ENCODE measurements at regions not wholly inside any gene's neighbourhood (a gene's known extent, or its start where the extent isn't known, plus 50 kb on each side); places are given as distances from the start of the nearest gene placed in this dataset.

GRCh38 chr5:142530904-142531303 is 155.0 kb downstream of the FGF1 start:
- Histone ChIP-seq H3K9me2 (ENCODE audit: insufficient read depth, low read length) (no peaks in the 10 kb centered on the region), H3F3A (ENCODE audit: insufficient read depth, low read length, poor library complexity, severe bottlenecking) (no peaks in the 10 kb centered on the region), H3K79me2 (replicated peaks; ENCODE audit: insufficient read depth, low read length) (no peaks in the 10 kb centered on the region), H3K27ac (ENCODE audit: low read length) (no peak overlapping the region), H3K36me3 (ENCODE audit: insufficient read depth, low read length) (no peaks in the 10 kb centered on the region), H3K4me3 (ENCODE audit: low read length) (no peak overlapping the region), H3K9ac (ENCODE audit: low read length) (no peak overlapping the region), H3K4me2 (ENCODE audit: low read length) (no peak overlapping the region), H3K27me3 (ENCODE audit: insufficient read depth, low read depth, low read length) (no peaks in the 10 kb centered on the region), H3K9me3 (ENCODE audit: low read length) (peaks cover 4% of the 10 kb centered on the region), H2AFZ (ENCODE audit: low read depth, low read length) (no peak overlapping the region), H4K20me1 (ENCODE audit: insufficient read depth) (no peaks in the 10 kb centered on the region)
- TF ChIP-seq POLR2AphosphoS5 (IDR thresholded peaks at IDR 0.05) = no peak
- TF ChIP-seq RAD21 (conservative IDR thresholded peaks at IDR 0.05) = no peak
- TF ChIP-seq, protein P1, sequence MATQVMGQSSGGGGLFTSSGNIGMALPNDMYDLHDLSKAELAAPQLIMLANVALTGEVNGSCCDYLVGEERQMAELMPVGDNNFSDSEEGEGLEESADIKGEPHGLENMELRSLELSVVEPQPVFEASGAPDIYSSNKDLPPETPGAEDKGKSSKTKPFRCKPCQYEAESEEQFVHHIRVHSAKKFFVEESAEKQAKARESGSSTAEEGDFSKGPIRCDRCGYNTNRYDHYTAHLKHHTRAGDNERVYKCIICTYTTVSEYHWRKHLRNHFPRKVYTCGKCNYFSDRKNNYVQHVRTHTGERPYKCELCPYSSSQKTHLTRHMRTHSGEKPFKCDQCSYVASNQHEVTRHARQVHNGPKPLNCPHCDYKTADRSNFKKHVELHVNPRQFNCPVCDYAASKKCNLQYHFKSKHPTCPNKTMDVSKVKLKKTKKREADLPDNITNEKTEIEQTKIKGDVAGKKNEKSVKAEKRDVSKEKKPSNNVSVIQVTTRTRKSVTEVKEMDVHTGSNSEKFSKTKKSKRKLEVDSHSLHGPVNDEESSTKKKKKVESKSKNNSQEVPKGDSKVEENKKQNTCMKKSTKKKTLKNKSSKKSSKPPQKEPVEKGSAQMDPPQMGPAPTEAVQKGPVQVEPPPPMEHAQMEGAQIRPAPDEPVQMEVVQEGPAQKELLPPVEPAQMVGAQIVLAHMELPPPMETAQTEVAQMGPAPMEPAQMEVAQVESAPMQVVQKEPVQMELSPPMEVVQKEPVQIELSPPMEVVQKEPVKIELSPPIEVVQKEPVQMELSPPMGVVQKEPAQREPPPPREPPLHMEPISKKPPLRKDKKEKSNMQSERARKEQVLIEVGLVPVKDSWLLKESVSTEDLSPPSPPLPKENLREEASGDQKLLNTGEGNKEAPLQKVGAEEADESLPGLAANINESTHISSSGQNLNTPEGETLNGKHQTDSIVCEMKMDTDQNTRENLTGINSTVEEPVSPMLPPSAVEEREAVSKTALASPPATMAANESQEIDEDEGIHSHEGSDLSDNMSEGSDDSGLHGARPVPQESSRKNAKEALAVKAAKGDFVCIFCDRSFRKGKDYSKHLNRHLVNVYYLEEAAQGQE (IDR thresholded peaks at IDR 0.05; ENCODE audit: borderline replicate concordance) = no peak
- TF ChIP-seq EP300 (conservative IDR thresholded peaks at IDR 0.05; ENCODE audit: poor library complexity, severe bottlenecking) = no peak
- TF ChIP-seq SMC3 (conservative IDR thresholded peaks at IDR 0.05; ENCODE audit: poor library complexity) = no peak
- no peak for TF ChIP-seq TAF1 (IDR thresholded peaks at IDR 0.05; ENCODE audit: low read depth)
- no peak for TF ChIP-seq MXI1 (conservative IDR thresholded peaks at IDR 0.05; ENCODE audit: poor library complexity, severe bottlenecking)
- no peak for TF ChIP-seq EZH2 (IDR thresholded peaks at IDR 0.05; ENCODE audit: borderline replicate concordance, insufficient read depth, low read length, poor library complexity, severe bottlenecking)
- TF ChIP-seq CTCF (IDR thresholded peaks at IDR 0.05; ENCODE audit: poor library complexity, severe bottlenecking) = no peak

- no peaks in the 10 kb centered on the region for H4K20me1 ChIP-seq (ENCODE audit: insufficient read depth)
- H3K9me2 ChIP-seq (ENCODE audit: insufficient read depth, low read length) = no peaks in the 10 kb centered on the region
- no peaks in the 10 kb centered on the region for H3K27me3 ChIP-seq (ENCODE audit: insufficient read depth, low read depth, low read length)
- peaks cover under 1% of the 10 kb centered on the region for H3K9me3 ChIP-seq (ENCODE audit: low read length)
- H2AFZ ChIP-seq (ENCODE audit: low read depth, low read length) = no peak overlapping the region
- H3F3A ChIP-seq (ENCODE audit: insufficient read depth, low read length, poor library complexity, severe bottlenecking) = no peaks in the 10 kb centered on the region
- no peak overlapping the region for H3K27ac ChIP-seq (ENCODE audit: low read length)
- H3K4me2 ChIP-seq (ENCODE audit: low read length) = no peak overlapping the region
- no peaks in the 10 kb centered on the region for H3K79me2 ChIP-seq (replicated peaks; ENCODE audit: insufficient read depth, low read length)
- H3K9ac ChIP-seq (ENCODE audit: low read length) = no peak overlapping the region
- TF ChIP-seq CTCF (IDR thresholded peaks at IDR 0.05; ENCODE audit: poor library complexity, severe bottlenecking) (no peak), POLR2AphosphoS5 (IDR thresholded peaks at IDR 0.05) (no peak), RAD21 (conservative IDR thresholded peaks at IDR 0.05) (no peak), EZH2 (IDR thresholded peaks at IDR 0.05; ENCODE audit: borderline replicate concordance, insufficient read depth, low read length, poor library complexity, severe bottlenecking) (no peak), EP300 (conservative IDR thresholded peaks at IDR 0.05; ENCODE audit: poor library complexity, severe bottlenecking) (no peak), SMC3 (conservative IDR thresholded peaks at IDR 0.05; ENCODE audit: poor library complexity) (no peak), MXI1 (conservative IDR thresholded peaks at IDR 0.05; ENCODE audit: poor library complexity, severe bottlenecking) (no peak), TAF1 (IDR thresholded peaks at IDR 0.05; ENCODE audit: low read depth) (no peak)
- TF ChIP-seq, protein P1 (IDR thresholded peaks at IDR 0.05; ENCODE audit: borderline replicate concordance) = no peak
- H3K36me3 ChIP-seq (ENCODE audit: insufficient read depth, low read length) = no peaks in the 10 kb centered on the region
- H3K4me3 ChIP-seq (ENCODE audit: low read length) = no peak overlapping the region
Measured at GRCh38 chr5:142529626-142530278, 156.1 kb downstream of the FGF1 start.

Measured in neural cell (in vitro differentiated cells).